HG03521 (cell line): ENCODE measurements at regions not wholly inside any gene's neighbourhood (a gene's known extent, or its start where the extent isn't known, plus 50 kb on each side); places are given as distances from the start of the nearest gene placed in this dataset.

Experiments used
- ATAC-seq: cut with Tn5 transposase; IDR thresholded peaks from one replicate; pipeline ENCODE4 v1.9.1; 2021; ENCODE audit warnings: mild to moderate bottlenecking, moderate library complexity; ENCODE audit not compliant: unreplicated experiment

DNA sequence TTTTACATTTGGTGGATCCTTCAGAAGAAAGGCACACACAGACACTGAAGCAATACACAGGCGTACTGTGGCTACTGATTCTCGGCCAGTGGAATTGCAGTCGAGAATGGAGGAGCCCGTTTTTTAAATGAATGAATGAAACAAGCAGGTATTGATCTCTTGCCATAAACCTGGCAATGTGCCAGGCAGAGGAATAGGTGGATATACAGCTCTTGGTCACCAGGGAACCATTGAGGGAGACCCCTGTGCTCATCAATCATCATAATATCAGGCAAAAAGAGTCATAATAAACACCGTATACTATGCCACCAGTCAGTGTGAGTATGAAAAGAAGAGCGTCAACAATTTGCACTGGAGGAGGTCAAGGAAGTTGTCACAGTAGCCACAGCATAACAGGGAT is 140.3 kb upstream of the FOXF1 start:
- no peak for ATAC-seq

DNA sequence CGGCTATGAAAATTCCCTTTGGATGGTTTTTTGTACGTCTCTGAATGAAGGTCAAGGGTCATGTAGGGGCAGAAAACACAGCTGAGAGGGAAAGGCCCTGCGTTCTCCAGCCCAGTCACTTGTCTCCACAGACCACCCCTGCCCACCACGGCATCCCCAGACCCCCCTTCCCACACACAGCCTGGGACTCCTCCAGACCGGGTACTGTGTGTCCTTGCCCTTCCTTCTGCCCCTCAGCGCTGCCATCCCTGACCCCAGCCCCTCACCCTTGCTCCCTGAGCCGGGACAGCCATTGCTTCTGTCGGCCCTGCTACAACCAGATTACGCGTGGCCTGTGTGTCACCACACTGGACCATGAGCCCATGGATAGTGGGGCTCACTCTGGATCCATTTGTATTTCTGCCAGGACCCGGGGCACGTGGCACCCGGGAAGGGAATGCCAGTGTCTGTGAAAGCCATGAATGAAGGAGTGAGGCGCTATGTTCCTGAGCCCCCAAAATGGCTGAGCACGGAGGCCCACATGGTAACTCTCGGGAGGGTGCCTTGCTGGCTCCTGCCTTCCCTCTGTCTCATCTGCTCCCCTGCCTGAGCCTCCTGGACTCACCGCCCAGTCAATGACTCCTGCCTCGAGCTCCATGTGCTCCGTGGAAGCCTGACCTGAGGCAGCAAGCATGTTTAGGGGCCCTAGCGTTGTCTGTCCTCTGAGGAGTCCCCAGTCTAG is 139.1 kb upstream of the FOXF1 start:
- no peak for ATAC-seq

DNA sequence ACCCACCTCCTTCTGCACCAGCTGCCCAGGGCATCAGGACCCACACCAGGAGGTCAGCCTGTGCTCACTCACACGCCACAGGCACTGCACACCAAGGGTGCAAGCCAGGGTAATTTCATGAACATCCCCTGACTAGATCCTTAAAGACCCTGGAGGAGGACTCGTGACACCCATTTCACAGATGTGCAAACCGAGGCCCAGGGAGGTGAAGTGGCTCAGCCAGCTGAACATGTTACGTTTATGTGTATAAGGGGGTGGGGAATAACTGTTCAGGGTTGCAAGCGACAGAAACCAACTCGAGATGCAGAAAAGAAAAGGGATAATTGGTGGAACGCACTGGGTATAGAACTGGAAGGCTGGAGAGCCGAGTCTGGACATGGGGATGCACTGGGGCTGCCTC is 138.1 kb upstream of the FOXF1 start:
- ATAC-seq, result no peak

DNA sequence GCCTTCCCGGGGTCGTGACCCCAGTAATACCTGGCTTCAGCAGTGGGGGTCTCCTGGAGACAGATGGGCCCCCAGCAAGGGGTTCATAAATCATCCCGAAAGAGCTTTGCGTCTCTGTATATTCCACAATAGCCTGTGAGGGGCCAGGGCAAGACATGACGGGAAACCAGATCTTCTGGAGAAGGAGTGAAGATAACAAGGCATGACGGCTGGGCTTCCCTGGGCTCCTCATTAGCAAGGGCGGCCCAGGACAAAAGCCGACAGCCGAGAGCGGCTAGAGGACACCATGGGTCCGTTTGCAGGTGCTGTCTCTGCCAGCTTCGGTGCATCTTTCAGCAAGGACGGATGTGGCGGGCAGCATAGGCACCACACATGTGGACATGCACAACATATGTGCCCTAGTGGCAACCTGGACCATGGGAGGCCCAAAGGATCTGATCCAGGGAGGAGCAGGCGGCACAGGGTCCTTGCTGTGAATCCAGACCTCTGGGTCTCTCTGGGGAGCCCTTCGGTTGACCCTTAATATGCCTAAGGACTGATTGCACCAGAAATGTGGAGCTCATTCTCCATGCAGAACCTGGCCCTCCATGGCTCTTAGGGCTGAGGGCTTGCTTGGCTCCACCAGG is 136.9 kb upstream of the FOXF1 start:
- no peak for ATAC-seq

DNA sequence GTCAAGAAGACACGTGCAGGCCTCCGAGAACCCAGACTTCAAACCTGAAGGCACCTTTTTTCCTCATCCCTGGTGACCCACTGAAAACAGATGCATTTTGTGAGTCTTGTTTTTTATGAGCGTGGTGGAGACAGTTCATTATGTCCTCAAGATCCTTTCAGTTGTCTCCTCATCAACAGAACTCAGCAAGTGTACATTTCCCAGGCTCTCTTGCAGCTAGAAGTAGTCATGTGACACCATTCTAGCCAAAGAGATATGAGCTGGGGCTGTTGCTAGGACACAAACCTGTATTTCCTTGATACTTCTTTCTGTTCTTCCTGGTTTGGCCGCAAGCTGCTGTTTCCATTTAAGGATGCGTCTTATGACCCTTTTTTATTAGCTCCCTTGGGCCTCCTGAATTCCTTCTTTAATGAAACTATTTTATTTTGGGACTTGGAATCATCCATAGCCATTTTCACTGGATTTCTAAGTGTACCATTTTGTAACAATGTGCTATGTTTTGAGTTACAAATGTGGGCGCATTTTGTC is 135.7 kb upstream of the FOXF1 start:
- ATAC-seq, result no peak

DNA sequence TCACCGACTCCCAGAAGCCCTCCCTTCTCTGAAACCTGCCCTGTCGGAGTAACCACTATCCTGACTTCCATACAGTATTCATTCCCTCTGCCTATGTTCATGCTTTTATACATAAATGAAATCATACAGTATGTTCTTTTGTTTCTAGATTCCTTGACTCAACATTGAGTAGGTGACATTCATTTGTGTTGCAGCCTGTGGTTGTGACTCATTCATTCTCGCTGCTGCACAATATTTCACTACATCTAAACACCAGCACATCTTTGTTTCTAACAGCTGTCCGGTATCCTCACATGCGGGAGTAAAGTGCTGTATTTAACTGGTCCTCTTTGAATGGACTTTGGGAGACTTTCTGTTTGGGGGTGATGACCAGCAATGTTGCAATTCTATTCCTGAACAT is 135.0 kb upstream of the FOXF1 start:
- no peak for ATAC-seq

DNA sequence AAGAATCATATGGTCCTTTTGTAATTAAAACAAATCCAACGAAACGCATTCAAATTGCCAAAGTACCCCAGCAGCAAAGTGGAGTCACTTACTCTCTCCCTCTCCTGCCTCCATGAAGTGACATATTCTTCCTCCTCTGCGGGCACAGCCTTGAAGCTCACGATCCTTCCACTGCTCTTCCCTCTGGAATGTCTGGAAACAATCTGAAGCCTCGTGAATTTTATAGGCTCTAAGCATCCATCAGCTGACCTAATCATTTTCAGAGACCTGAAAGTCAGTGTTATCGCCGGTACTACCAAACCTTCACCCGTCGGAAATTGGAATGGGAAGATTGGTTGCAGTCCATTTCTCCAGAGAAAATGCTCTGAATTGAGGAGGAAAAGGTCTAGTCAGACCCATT is 134.5 kb upstream of the FOXF1 start:
- ATAC-seq, result no peak

DNA sequence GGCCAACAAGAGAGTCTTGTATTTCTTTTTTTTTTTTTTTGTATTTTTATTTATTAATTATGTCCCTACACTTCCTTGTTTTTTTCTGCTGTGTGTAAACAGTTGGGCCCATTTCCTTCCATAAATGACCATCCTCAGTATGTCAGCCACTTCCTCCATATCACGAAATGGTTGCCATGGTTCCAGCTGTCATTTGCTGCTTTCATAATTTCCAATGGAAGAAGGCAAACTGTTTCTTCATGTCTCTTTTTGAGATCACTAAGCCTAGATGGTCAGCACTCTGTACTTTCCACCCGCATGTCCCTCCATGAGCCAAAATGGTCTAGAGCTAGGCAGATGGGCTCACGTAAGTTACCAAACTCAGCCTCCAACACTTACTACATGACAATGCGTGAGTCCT is 133.5 kb upstream of the FOXF1 start:
- ATAC-seq, result no peak

DNA sequence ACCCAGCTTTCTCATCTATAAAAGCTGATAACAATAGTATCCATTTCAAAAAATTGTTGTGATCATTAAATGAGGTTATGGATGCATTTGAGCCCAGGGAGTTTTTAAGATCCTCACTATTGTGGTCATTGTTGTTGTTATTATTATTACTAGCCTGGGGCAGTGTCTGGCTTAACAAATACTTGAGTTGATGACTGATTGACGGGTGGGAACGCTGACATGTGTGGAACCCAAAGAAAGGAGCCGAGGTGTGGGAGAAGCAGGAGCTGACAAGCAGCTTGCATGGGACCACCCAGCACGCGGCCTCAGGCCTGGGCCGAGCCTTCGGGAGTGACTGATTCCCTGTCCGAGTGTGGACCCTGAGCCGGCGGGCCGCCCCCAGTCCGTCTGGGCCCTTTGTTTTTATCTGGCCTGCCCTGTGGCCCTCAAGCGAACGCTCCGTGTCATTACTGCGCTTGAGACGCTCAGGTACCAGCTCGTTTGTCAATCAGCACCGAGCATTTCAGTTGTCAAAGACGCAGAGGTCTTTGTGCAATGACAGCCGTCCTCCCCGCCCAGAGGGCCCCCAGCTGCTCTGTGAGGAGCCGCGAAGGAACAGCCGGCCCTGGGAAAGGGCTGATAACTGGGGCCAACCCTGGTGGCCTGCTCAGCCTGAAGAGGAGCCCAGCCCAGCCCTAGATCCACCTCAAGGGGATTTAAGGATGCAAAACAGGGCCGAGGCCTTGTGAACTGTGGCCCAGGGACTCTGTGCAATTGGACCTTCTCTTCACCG is 132.9 kb upstream of the FOXF1 start:
- ATAC-seq, result no peak

DNA sequence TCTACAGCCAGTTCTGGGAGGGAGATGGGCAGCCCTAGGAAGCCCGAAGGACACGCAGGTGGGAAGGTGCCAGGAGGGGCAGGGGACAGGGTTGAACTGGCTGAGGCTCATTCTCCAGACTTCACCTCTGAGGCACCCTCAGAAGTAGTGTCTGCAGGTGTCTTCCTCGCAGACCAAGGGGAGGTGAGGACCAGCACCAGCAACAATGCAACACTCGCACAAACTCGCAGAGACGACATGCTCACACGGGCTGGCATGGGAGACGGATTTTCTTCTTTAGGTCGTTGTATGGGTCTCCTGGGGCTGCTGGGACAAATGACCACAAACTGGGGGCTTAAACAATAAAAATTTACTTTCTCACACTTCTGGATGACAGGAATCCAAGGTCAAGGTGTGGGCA is 132.2 kb upstream of the FOXF1 start:
- no peak for ATAC-seq

DNA sequence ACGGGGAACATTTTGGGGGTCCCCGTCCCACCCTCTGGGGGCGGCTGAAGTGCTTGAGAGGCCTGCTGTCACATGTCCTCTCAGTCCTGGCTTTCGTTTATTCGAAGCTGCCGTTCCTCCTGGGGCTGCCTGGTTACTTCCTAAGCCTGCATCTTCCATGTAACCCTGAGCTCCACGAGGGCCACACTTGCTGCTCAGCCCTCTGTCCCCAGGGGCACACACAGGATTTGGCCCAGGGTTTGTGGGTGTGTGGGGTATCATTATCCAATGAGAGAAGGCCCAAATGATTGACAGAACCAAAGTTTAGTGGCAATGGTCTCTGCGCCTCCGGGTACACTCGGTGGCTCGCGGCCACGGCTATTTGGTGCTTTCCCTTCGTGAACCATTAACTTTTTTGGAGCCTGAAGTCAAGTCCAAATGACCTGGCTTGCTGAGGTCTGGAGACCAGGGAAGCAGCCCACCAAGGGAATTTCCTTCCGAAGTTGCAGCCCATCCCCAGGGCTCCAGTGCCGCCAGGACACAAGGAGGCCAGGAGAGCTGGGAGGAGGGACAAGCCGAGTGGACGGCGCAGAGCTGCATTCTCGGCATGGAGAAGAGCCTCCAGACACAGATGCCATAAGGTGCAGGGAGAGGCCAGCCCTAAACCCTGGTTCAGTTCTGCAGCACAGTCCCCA is 131.4 kb upstream of the FOXF1 start:
- no peak for ATAC-seq

DNA sequence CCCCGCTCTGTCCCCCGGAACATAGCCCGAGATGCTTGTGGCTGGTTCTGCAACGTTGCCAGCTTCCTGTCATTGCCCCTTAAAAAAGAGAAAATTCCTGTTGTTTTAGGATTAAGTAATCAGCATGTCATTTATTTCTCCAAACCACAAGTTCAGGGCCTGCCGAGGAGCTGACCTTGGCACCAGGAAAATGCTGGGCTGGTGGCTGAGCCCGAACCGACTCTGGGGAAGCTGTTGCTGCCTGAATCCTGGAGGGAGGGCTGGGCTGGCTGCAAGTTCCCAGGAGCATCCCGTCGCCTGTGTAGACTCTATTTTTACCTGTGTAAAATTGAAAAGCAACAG is 130.9 kb upstream of the FOXF1 start:
- no peak for ATAC-seq

DNA sequence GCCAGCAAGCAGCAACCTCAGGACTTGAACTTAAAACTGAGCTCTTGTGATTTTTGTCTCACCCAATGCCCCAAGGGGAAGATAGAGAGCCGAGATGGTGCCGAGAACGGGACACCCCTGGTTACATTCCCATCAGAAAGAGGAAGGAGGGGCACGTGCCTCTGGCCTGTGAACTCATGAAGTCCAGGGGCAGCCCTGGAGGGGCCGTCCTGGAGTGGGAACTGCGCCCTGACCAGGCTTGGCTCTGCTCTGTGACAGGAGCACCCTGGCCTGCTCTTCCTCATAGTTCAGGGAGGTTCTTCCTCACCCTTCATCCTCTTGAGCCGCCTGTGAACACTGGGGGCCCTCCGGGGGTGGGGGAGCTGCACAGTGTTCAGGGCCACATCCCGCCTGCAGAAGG is 130.3 kb upstream of the FOXF1 start:
- ATAC-seq, result no peak

DNA sequence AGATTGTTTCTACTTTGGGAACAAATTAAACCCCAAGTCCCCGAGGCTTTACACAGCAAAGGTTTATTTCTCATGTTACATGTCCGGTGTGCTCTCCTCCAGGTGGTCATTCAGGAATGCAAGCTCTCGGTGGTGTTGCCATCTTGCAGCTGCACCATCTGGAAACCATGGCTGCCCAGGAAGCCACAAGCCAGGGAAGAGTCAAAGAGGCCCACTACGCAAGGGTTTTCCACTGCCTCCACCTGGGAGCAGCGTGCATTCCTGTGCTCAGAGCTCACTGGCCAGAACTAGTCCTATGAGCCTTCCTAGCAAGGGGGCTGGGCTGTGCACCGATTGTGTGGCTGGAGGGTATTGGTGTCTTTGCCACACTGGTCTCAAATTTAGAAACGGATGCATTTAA is 128.8 kb upstream of the FOXF1 start:
- no peak for ATAC-seq

DNA sequence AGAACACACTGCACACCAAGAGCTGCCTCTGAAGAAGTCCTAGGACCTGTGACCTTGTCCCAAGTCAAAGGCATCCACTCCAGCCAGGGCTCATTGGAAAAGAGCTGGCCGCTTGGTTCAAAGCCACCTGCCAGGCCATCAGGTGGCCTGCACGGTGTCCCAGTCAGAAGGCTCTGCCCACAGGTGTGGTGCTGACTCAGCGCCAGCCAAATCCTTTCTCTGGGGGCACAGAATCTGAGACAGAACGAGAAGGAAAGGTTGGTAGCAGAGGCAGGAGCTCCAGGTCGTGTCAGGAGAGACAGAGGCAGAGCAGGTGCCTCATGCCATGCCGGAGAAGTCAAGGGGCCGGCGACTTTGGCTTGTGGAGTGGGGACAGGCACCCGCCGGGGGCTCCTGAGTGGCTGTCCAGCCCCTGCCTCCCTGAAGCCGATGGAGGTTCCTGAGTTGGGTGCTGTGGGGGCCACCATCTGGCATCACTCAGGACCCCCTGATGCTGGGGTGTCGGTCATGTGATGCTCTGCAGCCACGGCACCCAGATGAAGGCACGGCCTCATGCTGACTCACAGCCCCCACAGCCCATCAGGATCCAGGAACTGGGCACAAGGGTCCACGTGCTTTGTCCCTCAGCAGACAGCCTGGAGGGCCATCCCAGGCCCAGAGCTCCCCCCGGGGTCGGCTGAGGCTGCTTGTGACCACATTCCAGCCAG is 128.1 kb upstream of the FOXF1 start:
- ATAC-seq, result no peak

DNA sequence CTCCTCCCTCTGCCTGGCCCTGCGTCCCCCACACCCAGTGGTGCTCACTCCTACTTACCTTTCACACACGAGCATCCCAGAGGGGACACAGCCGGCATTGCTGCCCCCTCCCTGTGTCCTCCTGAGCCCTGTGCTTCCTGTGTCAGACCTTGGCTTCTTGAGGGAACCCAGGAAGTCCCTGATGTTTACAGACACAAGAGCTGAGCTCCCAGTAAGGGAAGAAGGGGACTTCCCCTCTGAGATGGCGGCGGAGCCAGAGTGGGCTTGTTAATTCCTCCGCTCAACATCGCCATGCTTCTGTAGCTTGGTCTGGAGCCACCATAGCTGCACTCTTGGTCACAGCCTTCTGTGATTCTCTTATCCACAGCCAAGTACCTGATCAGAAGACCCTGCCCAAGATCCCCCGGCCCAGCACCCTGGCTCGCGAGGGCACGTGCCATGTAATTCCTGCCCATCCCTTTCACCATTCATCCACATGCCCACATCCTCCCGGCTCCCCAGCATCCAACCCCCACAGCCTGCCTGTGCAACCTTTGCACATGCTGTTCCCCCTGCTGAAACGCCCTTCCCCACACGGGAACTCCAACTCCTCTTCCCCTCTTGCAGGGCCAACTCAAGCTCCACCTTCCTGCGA is 127.4 kb upstream of the FOXF1 start:
- ATAC-seq, result no peak

DNA sequence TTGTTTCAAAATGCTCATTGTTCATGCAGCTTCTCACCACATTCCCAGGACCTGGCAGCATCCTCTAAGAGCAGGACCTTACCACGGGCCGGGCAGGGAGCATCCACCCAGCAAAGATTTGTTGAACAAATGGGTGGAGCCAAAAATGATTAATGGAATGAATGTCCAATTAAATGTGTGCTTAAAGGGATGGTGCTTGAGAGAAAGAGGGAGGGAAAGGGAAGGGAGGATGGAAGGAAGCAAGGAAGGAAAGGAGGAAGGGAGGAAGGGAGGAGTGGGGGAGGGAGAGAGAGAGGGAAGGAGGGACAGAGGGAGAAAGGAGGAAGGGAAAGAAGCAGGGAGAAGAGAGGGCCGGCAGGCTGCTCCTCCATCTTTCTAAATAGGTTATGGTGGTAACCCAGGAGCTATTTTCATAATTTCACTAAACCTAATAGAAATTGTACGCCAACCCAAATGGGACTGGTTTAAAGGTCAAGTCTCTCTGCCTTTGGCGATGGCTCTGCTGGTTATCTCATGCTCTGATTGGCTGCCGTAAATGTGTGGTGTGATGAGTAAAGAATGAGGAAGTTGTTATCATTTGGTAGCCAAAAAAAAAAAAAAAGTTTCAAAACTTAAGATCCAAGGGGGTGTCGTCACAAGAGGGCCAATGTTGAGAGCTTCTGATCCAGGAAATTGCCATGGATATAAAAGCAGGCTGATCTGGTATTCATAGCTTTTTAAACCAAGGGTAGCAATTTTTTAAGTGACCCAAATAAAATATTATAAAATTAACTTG is 126.7 kb upstream of the FOXF1 start:
- no peak for ATAC-seq

DNA sequence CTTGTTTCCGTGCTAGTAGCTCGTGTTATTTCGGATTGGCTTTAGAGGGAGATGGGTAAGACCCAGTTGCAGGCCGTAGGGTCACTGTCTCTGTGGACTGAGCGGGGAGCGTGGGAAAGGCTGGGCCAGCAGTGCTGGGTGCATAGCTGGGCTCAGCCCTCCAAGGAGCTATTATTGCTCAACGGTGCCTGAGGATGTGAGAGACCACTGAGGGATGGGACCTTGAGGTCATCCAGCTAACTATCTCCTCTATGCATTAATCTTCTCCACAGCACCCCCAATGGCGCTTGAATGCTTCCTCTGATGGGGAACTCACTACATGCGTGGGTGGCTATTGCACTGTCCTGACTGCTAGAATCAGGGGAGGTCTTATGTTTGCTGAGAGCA is 126.1 kb upstream of the FOXF1 start:
- no peak for ATAC-seq

DNA sequence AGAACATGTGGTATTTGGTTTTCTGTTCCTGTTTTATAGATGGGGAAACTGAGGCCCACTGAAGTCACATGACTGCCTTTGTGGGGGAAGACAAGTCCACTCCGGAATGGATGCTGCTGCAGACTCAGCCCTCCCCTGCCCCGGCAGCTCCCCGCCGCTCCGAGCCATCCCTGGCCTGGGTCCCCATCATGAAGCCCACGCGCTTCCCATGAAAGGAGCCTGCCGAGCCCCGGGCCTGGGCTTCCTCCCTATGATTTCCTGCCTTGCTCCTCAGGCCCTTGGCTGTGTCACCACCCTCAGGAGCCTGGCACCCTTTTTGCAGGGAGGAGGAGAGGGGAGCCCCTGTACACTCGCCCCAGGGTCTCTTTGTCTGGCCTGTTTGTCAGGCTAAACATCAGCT is 125.3 kb upstream of the FOXF1 start:
- ATAC-seq, result no peak
